Uterus (tissue), 2 donors: ENCODE measurements at regions not wholly inside any gene's neighbourhood (a gene's known extent, or its start where the extent isn't known, plus 50 kb on each side); places are given as distances from the start of the nearest gene placed in this dataset.

ENCODE experiments used
- CTCF ChIP-seq, 4 experiments: fragments of 200-600 bp in 2 of 4; fragments of 450-650 bp in 2 of 4; sonication (generic) in 2 of 4; IDR thresholded peaks; one replicate each; pipeline ENCODE4 v1.5.1; 2016 to 2019; ENCODE audit warnings: antibody characterized with exemption in 4 of 4, mild to moderate bottlenecking in 2 of 4, moderate library complexity in 1 of 4
- POLR2A ChIP-seq, 2 donors: fragments of 450-650 bp; IDR thresholded peaks; one replicate each; pipeline ENCODE4 v1.6.1; 2016; ENCODE audit warnings: antibody characterized with exemption in 2 of 2, mild to moderate bottlenecking in 1 of 2, moderate library complexity in 1 of 2

DNA sequence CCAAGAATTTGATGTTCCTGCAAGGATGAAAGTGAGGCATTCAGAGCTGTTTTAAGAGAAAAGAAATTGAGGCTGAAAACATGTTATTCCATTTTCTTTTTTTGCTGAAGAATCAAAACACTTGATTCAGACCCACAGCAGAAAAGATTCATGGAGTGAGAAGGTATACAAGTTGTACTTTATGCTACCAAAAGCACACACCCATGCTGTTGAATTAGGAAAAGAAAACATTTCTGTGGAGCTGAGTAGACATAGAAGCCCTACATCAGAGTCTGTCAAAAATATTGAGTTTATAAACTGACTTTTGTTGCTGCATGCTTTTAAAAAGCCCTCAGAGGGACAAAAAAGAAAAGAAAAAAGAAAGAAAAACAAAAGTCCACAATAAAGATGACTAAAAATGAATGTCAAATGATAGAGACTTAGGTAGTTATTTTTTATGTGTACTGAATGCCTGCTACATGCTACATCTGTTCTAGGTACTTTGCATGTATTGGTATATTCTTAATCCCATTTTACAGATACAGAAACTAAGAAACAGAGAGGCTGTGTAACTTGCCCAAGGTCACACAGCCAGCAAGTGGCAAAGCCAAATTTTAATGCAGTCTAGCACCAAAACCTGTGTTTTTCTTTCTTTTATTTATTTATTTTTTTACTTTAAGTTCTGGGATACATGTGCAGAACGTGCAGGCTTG lies 71.7 kb upstream of the PALS2 start:
- TF ChIP-seq CTCF (IDR thresholded peaks at IDR 0.05) = no peak
- no peak for TF ChIP-seq POLR2A (IDR thresholded peaks at IDR 0.05)
